ENCODE measurements at regions not wholly inside any gene's neighbourhood (a gene's known extent, or its start where the extent isn't known, plus 50 kb on each side); places are given as distances from the start of the nearest gene placed in this dataset.
A peak's percentile ranks its signal among the peaks of the same experiment; 100 is the strongest.
"Not testable (repeated sequence)": the region's sequence is repeated elsewhere in the genome, so short reads cannot be mapped to it uniquely, and the experiment has no call there.

DNA sequence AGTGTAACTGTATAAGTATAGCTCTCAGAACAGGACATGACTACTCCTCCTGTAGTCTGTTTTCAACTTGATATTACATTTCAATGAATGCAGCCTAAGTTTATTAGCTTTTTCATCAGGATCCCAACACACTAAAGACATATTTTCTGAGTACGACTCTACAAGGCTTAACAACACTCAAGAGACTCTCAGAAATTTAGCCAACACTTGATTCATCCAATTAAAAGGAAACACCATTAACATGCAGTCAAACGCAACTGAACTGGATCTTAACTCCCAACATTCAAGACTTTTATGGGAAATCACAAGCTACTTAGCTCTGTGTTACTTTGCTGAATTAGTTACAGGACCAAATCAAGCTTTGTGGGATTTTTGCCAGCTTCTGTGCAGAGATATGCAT, 65.2 kb upstream of the SGIP1 start:
- no peak for DNase-seq (ENCODE audit: low read depth in 1 of 2, low spot score in 1 of 2)
- in situ Hi-C loops (cut with HindIII; ENCODE audit: low pct_unique_long_range_greater_than_20kb, low sequenced_read_pairs) = no loop called here
- no peak for TF ChIP-seq JUND (IDR thresholded peaks at IDR 0.05; ENCODE audit: low read depth)

- no peak for TF ChIP-seq JUND (IDR thresholded peaks at IDR 0.05; ENCODE audit: low read depth)
- in situ Hi-C loops (cut with HindIII; ENCODE audit: low pct_unique_long_range_greater_than_20kb, low sequenced_read_pairs) = no loop called here
- DNase-seq (ENCODE audit: low read depth in 1 of 2, low spot score in 1 of 2) = no peak
These were observed 58.0 kb upstream of the SGIP1 start for GRCh38 chr1:66475940-66476339.

DNA sequence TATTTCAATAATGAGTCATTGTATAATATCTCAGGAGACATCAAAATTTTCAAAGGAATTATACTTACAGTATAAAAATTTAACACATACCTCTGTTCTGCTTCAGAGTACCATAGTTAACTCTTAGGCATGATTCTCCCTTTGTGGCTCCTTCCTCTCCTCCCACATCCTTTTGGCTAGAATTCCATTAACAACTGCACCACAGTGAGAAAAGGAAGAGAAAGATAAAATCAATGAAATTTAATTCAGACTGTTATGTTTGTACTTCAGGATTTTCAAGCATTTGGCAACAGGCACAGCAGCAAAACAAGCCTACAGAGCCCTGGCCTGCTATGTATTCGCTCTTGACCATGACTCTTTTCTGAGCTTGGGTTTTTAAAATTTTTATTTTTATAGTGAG, 57.2 kb upstream of the SGIP1 start:
- no peak for TF ChIP-seq JUND (IDR thresholded peaks at IDR 0.05; ENCODE audit: low read depth)
- DNase-seq (ENCODE audit: low read depth in 1 of 2, low spot score in 1 of 2) = no peak
- in situ Hi-C loops (cut with HindIII; ENCODE audit: low pct_unique_long_range_greater_than_20kb, low sequenced_read_pairs) = no loop called here

DNA sequence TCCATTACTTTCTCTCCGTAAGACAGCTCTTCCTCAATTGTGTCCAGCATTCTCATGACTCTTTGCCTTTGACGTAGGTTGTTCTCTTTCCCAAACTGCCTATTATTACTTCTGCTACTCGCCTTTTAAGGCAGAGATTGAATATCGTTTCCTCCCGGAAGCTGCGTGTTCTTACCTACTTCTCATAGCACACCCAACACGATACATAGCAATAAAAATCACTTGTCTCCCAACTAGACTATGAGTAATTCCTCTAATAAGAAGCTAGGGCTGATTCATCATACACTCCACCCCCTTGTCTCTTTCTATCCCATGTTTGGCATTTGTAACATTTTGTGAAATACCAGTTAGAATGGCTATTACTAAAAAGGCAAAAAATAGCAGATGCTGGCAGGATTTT, 55.8 kb upstream of the SGIP1 start:
- no peak for DNase-seq (ENCODE audit: low read depth in 1 of 2, low spot score in 1 of 2)
- TF ChIP-seq JUND (IDR thresholded peaks at IDR 0.05; ENCODE audit: low read depth) = no peak
- in situ Hi-C loops (cut with HindIII; ENCODE audit: low pct_unique_long_range_greater_than_20kb, low sequenced_read_pairs) = no loop called here

- no peak for TF ChIP-seq JUND (IDR thresholded peaks at IDR 0.05; ENCODE audit: low read depth)
- no peak for DNase-seq (ENCODE audit: low read depth in 1 of 2, low spot score in 1 of 2)
- in situ Hi-C loops (cut with HindIII; ENCODE audit: low pct_unique_long_range_greater_than_20kb, low sequenced_read_pairs) = no loop called here
These were observed 53.8 kb upstream of the SGIP1 start for GRCh38 chr1:66480162-66480561.

DNA sequence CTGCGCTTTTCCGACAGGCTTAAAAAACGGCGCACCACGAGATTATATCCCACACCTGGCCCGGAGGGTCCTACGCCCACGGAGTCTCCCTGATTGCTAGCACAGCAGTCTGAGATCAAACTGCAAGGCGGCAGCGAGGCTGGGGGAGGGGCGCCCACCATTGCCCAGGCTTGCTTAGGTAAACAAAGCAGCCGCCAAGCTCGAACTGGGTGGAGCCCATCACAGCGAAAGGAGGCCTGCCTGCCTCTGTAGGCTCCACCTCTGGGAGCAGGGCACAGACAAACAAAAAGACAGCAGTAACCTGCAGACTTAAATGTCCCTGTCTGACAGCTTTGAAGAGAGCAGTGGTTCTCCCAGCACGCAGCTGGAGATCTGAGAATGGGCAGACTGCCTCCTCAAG, 52.7 kb upstream of the SGIP1 start:
- in situ Hi-C loops (cut with HindIII; ENCODE audit: low pct_unique_long_range_greater_than_20kb, low sequenced_read_pairs) = not testable (repeated sequence)
- peak in 1 of 2 experiments; percentile 57 for DNase-seq (ENCODE audit: low read depth in 1 of 2, low spot score in 1 of 2)

Measured in T47D (cell line).